Suprapubic skin (tissue), 3 donors: ENCODE measurements at regions not wholly inside any gene's neighbourhood (a gene's known extent, or its start where the extent isn't known, plus 50 kb on each side); places are given as distances from the start of the nearest gene placed in this dataset.

Source experiments
- CTCF ChIP-seq, 2 donors: fragments of 200-600 bp in 1 of 2; fragments of 450-650 bp in 1 of 2; sonication (generic) in 1 of 2; IDR thresholded peaks; one replicate each; pipeline ENCODE4 v1.5.1; 2016 to 2019; ENCODE audit warnings: antibody characterized with exemption in 2 of 2, mild to moderate bottlenecking in 1 of 2, moderate library complexity in 1 of 2
- POLR2A ChIP-seq, 2 donors: fragments of 450-650 bp; IDR thresholded peaks; one replicate each; pipeline ENCODE4 v1.6.1; 2017; ENCODE audit warnings: antibody characterized with exemption in 2 of 2, mild to moderate bottlenecking in 2 of 2, moderate library complexity in 2 of 2

- TF ChIP-seq CTCF (IDR thresholded peaks at IDR 0.05) (no peak), POLR2A (IDR thresholded peaks at IDR 0.05) (no peak)
Observed at GRCh38 chr5:58182287-58182841, 277.5 kb downstream of the PLK2 start.
